GM12878 (cell line): ENCODE measurements at regions not wholly inside any gene's neighbourhood (a gene's known extent, or its start where the extent isn't known, plus 50 kb on each side); places are given as distances from the start of the nearest gene placed in this dataset.

Experiments
- ATAC-seq: fragments of 200-7000 bp; cut with Tn5 transposase; 3 replicates; pipeline ENCODE4 v1.9.1; 2020; ENCODE audit warnings: mild to moderate bottlenecking, moderate library complexity
- BruUV-seq: library from RNA; stranded (reverse); fragments of 400-500 nt; replicated peaks from 2 replicates; lab custom pipeline; 2021; lab: Mats Ljungman, UMichigan
- CTCF ChIA-PET: fragments of 300-600 bp; sonication (Branson Sonifier 250); formaldehyde crosslinking; extraction: SDS; loops from one replicate; lab custom pipeline; 2021; ENCODE audit warnings: inconsistent platforms; lab: Yijun Ruan, JAX
- POLR2A ChIA-PET: fragments of 350-600 bp; formaldehyde crosslinking; extraction: SDS; loops from one replicate; lab custom pipeline; 2021; ENCODE audit warnings: inconsistent platforms; lab: Charles Lee
- RAD21 ChIA-PET: fragments of 300-600 bp; sonication (Branson Sonifier 250); formaldehyde crosslinking; loops from one replicate; lab custom pipeline; 2023; ENCODE audit warnings: antibody characterized with exemption; ENCODE audit not compliant: unreplicated experiment; lab: Charles Lee
- SMC1A ChIA-PET: fragments of 300-600 bp; sonication (Branson Sonifier 250); formaldehyde crosslinking; loops from one replicate; lab custom pipeline; 2023; ENCODE audit not compliant: unreplicated experiment, uncharacterized antibody; lab: Charles Lee
- DNase-seq: peaks from one replicate; pipeline ENCODE4 v3.0.0-alpha.2; 2011; ENCODE audit warnings: low read depth, low spot score
- FAIRE-seq: peaks from 3 replicates; lab custom pipeline; 2011; peaks lifted over from hg19 to GRCh38; lab: Jason Lieb, UNC
- H2AFZ ChIP-seq: 2 replicates; pipeline ENCODE4 v1.6.0; 2011; ENCODE audit warnings: low read depth, low read length, control low read depth; ENCODE audit not compliant: control insufficient read depth
- H3K27ac ChIP-seq: 2 replicates; pipeline ENCODE4 v1.5.1; 2011; ENCODE audit warnings: control low read depth; ENCODE audit not compliant: control insufficient read depth, insufficient read depth
- H3K27me3 ChIP-seq, 2 experiments: replicated peaks in 1 of 2; 2 replicates each; pipeline versions ENCODE4 v1.6.0 to v1.6.1; 2011; ENCODE audit warnings: low read length in 1 of 2; ENCODE audit not compliant: control insufficient read depth in 2 of 2, insufficient read depth in 2 of 2
- H3K36me3 ChIP-seq, 2 experiments: 2 replicates each; pipeline ENCODE4 v1.5.1; 2011; ENCODE audit warnings: low read length in 1 of 2; ENCODE audit not compliant: control insufficient read depth in 2 of 2, insufficient read depth in 2 of 2
- H3K4me1 ChIP-seq: 2 replicates; pipeline ENCODE4 v1.6.1; 2011; ENCODE audit warnings: mild to moderate bottlenecking, low read length, moderate library complexity, mixed read lengths; ENCODE audit not compliant: control insufficient read depth, insufficient read depth
- H3K4me2 ChIP-seq: 2 replicates; pipeline ENCODE4 v1.6.0; 2011; ENCODE audit warnings: control low read depth; ENCODE audit not compliant: control insufficient read depth, insufficient read depth
- H3K4me3 ChIP-seq: fragments of 200-600 bp; sonication (generic); 2 replicates; pipeline ENCODE4 v1.5.1; 2016
- H3K79me2 ChIP-seq: 2 replicates; pipeline ENCODE4 v1.6.0; 2011; ENCODE audit warnings: low read length; ENCODE audit not compliant: control insufficient read depth, insufficient read depth
- H3K9ac ChIP-seq: 2 replicates; pipeline ENCODE4 v1.8.0; 2011; ENCODE audit warnings: low read length, control low read depth, mixed read lengths; ENCODE audit not compliant: control insufficient read depth, insufficient read depth
- H3K9me3 ChIP-seq: replicated peaks from 3 replicates; pipeline ENCODE4 v1.5.1; 2011; ENCODE audit warnings: mild to moderate bottlenecking, low read length; ENCODE audit not compliant: control insufficient read depth, insufficient read depth
- H4K20me1 ChIP-seq: 2 replicates; pipeline ENCODE4 v1.6.0; 2011; ENCODE audit not compliant: control insufficient read depth, insufficient read depth
- BMI1 ChIP-seq: fragments of 450-650 bp; IDR thresholded peaks from 2 replicates; pipeline ENCODE4 v1.6.1; 2016; ENCODE audit warnings: mild to moderate bottlenecking, moderate library complexity, borderline replicate concordance
- ESRRA ChIP-seq: IDR thresholded peaks from 2 replicates; pipeline ENCODE4 v1.6.1; 2012; ENCODE audit warnings: mild to moderate bottlenecking, low read length, improper control_type of control experiment
- GATAD2B ChIP-seq: fragments of 450-650 bp; conservative IDR thresholded peaks from 2 replicates; pipeline ENCODE4 v1.6.1; 2017; ENCODE audit warnings: low read depth, mild to moderate bottlenecking, moderate library complexity
- LARP7 ChIP-seq: fragments of 450-650 bp; IDR thresholded peaks from 2 replicates; pipeline ENCODE4 v1.6.1; 2017; ENCODE audit warnings: mild to moderate bottlenecking
- MYB ChIP-seq: fragments of 150-350 bp; IDR thresholded peaks from 2 replicates; pipeline ENCODE4 v1.6.1; 2014; ENCODE audit warnings: mild to moderate bottlenecking, low read depth, low read length, borderline replicate concordance
- WGBS: methylation state at CpG from one replicate; pipeline ENCODE4 v1.1.6; 2016; ENCODE audit warnings: low lambda C conversion rate; ENCODE audit not compliant: insufficient replicate concordance, insufficient coverage; ENCODE audit errors: missing lambda C conversion rate; 5-methylcytosine and 5-hydroxymethylcytosine counted together
- in situ Hi-C: fragments of 300-500 bp; cut with MboI; formaldehyde crosslinking; loops from 9 replicates; pipeline ENCODE4 v1.14.3; 2018; ENCODE audit warnings: mixed read lengths
- intact Hi-C: fragments of 100-400 bp; cut with micrococcal nuclease; formaldehyde crosslinking; loops from one replicate; pipeline ENCODE4 v1.14.2; 2022; ENCODE audit not compliant: unreplicated experiment
- TF ChIP-seq, protein P1 (sequence below): fragments of 150-350 bp; IDR thresholded peaks from 2 replicates; pipeline ENCODE4 v1.6.1; 2014; ENCODE audit warnings: mild to moderate bottlenecking, low read depth, low read length
- TF ChIP-seq, protein P2 (sequence below): fragments of 450-650 bp; IDR thresholded peaks from 2 replicates; pipeline ENCODE4 v1.6.1; 2017; ENCODE audit warnings: mild to moderate bottlenecking, moderate library complexity

DNA sequence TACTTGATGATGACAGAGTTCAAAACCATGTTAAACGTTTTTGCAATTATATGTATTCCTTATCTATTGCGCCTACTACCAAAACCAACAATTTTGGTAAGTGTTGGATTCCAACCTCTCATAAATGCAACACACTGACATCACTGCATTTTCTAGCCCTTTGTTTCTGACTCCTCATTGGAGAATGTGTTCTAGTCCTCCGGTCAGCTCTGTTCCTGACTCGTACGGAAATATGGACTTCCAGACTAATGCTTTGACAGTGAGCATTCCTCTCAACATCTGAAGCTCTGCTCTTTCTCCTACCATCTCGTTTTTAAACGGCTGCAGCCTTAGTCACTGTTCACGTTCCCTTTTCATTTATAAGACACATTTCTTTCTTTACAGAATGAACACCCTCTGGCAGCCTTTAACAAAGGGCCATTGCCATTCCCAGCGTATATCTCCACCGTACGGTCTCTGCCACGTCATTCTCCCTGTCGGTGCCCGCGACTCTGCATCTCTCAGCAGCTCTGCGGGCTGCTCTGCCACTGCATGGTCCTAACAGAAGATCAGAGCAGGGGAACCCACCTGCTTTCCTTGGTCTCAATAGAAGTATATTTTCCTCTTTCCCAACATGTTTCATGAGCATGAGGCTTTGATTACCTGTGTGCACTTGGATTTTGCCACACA is 103.0 kb upstream of the SYNDIG1 start:
- Histone ChIP-seq H2AFZ (no peak overlapping the region), H3K4me3 (no peak overlapping the region), H3K4me1 (no peaks in the 10 kb centered on the region), H4K20me1 (no peaks in the 10 kb centered on the region), H3K27ac (no peak overlapping the region), H3K4me2 (no peak overlapping the region), H3K36me3 (no peaks in the 10 kb centered on the region), H3K9ac (no peak overlapping the region), H3K79me2 (no peaks in the 10 kb centered on the region), H3K9me3 (no peaks in the 10 kb centered on the region; the same call in 2 of the 3 replicates), H3K27me3 (no peaks in the 10 kb centered on the region)
- FAIRE-seq (no peak), ATAC-seq (no peak), DNase-seq (no peak)
- TF ChIP-seq GATAD2B (no peak), BMI1 (no peak), ESRRA (no peak), MYB (no peak), LARP7 (no peak)
- TF ChIP-seq, protein P1, sequence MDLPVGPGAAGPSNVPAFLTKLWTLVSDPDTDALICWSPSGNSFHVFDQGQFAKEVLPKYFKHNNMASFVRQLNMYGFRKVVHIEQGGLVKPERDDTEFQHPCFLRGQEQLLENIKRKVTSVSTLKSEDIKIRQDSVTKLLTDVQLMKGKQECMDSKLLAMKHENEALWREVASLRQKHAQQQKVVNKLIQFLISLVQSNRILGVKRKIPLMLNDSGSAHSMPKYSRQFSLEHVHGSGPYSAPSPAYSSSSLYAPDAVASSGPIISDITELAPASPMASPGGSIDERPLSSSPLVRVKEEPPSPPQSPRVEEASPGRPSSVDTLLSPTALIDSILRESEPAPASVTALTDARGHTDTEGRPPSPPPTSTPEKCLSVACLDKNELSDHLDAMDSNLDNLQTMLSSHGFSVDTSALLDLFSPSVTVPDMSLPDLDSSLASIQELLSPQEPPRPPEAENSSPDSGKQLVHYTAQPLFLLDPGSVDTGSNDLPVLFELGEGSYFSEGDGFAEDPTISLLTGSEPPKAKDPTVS: no peak
- TF ChIP-seq, protein P2, sequence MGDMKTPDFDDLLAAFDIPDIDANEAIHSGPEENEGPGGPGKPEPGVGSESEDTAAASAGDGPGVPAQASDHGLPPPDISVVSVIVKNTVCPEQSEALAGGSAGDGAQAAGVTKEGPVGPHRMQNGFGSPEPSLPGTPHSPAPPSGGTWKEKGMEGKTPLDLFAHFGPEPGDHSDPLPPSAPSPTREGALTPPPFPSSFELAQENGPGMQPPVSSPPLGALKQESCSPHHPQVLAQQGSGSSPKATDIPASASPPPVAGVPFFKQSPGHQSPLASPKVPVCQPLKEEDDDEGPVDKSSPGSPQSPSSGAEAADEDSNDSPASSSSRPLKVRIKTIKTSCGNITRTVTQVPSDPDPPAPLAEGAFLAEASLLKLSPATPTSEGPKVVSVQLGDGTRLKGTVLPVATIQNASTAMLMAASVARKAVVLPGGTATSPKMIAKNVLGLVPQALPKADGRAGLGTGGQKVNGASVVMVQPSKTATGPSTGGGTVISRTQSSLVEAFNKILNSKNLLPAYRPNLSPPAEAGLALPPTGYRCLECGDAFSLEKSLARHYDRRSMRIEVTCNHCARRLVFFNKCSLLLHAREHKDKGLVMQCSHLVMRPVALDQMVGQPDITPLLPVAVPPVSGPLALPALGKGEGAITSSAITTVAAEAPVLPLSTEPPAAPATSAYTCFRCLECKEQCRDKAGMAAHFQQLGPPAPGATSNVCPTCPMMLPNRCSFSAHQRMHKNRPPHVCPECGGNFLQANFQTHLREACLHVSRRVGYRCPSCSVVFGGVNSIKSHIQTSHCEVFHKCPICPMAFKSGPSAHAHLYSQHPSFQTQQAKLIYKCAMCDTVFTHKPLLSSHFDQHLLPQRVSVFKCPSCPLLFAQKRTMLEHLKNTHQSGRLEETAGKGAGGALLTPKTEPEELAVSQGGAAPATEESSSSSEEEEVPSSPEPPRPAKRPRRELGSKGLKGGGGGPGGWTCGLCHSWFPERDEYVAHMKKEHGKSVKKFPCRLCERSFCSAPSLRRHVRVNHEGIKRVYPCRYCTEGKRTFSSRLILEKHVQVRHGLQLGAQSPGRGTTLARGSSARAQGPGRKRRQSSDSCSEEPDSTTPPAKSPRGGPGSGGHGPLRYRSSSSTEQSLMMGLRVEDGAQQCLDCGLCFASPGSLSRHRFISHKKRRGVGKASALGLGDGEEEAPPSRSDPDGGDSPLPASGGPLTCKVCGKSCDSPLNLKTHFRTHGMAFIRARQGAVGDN: no peak
- CTCF ChIA-PET: no interaction called here
- intact Hi-C loops: no loop called here
- in situ Hi-C loops: no loop called here
- no TSS peak for BruUV-seq
- RAD21 ChIA-PET: no interaction called here
- WGBS: 47% methylated on average over 16 of the region's 16 CpGs
- SMC1A ChIA-PET: no interaction called here
- POLR2A ChIA-PET: no interaction called here
